GM19023 (cell line): ENCODE measurements at regions not wholly inside any gene's neighbourhood (a gene's known extent, or its start where the extent isn't known, plus 50 kb on each side); places are given as distances from the start of the nearest gene placed in this dataset.

Experiments used
- ATAC-seq: cut with Tn5 transposase; IDR thresholded peaks from one replicate; pipeline ENCODE4 v1.9.1; 2021; ENCODE audit warnings: mild to moderate bottlenecking, moderate library complexity; ENCODE audit not compliant: unreplicated experiment

GRCh38 chr14:98543074-98543473 is 728.9 kb downstream of the BCL11B start:
- ATAC-seq: no peak

GRCh38 chr14:98544174-98544573 is 727.8 kb downstream of the BCL11B start:
- no peak for ATAC-seq

- no peak for ATAC-seq
These were observed 726.8 kb downstream of the BCL11B start for GRCh38 chr14:98545181-98545580.

- no peak for ATAC-seq
These were observed 723.8 kb downstream of the BCL11B start for GRCh38 chr14:98548071-98548686.

- ATAC-seq: no peak
These were observed 721.0 kb downstream of the BCL11B start for GRCh38 chr14:98551028-98551427.

DNA sequence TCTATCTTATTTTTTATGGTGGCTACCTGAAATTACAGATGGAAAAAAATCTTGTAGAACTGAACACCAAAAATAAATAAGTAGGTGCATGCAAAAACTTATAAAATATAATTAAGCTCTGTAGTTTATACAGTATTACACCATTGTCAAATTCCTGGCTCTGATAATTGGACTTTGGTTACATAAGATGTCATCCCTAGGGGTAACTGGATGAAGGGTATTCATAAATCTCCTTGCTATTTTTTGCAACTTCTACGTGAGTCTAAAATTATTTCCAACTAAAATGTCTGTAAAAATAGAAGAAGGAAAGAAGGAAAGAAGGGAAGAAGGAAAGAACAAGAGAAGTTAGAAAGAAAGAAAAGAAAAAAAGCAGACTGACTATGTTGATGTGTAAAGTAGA is 716.6 kb downstream of the BCL11B start:
- no peak for ATAC-seq

GRCh38 chr14:98564006-98564405 is 708.0 kb downstream of the BCL11B start:
- no peak for ATAC-seq

- ATAC-seq: no peak
These were observed 707.5 kb downstream of the BCL11B start for GRCh38 chr14:98564541-98564940.

GRCh38 chr14:98571104-98571503 is 700.9 kb downstream of the BCL11B start:
- no peak for ATAC-seq

GRCh38 chr14:98573082-98573481 is 698.9 kb downstream of the BCL11B start:
- no peak for ATAC-seq

- no peak for ATAC-seq
These were observed 695.5 kb downstream of the BCL11B start for GRCh38 chr14:98576463-98576862.

DNA sequence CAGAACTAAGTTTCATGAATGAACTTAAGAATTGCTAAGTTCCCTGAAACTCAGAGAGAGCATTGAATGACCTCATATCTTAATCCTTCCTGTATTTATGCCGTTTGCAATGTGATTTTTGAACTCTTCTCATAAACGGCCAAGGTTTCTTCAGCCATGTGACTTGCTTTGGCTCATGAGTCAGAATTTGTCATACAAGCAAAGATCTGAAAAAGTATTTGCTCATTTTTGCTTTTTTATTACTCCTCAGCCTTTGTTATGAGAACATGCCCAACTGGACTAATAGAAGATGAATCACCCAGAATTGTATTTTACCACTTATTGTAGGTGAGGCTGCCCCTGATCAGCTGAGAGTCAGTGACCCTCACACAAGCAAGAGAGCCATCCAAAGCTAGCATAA is 693.8 kb downstream of the BCL11B start:
- ATAC-seq: no peak

- no peak for ATAC-seq
These were observed 692.9 kb downstream of the BCL11B start for GRCh38 chr14:98579140-98579539.

- ATAC-seq: no peak
These were observed 691.8 kb downstream of the BCL11B start for GRCh38 chr14:98580131-98580678.

GRCh38 chr14:98582276-98582675 is 689.7 kb downstream of the BCL11B start:
- no peak for ATAC-seq

- ATAC-seq: no peak
These were observed 680.8 kb downstream of the BCL11B start for GRCh38 chr14:98591161-98591560.

GRCh38 chr14:98592611-98593170 is 679.3 kb downstream of the BCL11B start:
- no peak for ATAC-seq

GRCh38 chr14:98593361-98593761 is 678.6 kb downstream of the BCL11B start:
- ATAC-seq: no peak

GRCh38 chr14:98594156-98594555 is 677.8 kb downstream of the BCL11B start:
- ATAC-seq: no peak

- ATAC-seq: no peak
These were observed 673.4 kb downstream of the BCL11B start for GRCh38 chr14:98598576-98598975.

GRCh38 chr14:98599082-98599481 is 672.9 kb downstream of the BCL11B start:
- ATAC-seq: no peak

GRCh38 chr14:98602983-98603382 is 669.0 kb downstream of the BCL11B start:
- ATAC-seq: no peak

- no peak for ATAC-seq
These were observed 667.0 kb downstream of the BCL11B start for GRCh38 chr14:98605043-98605442.
